Astrocyte of the cerebellum (primary cell): ENCODE measurements at regions not wholly inside any gene's neighbourhood (a gene's known extent, or its start where the extent isn't known, plus 50 kb on each side); places are given as distances from the start of the nearest gene placed in this dataset.

Experiments used
- DNase-seq: peaks from one replicate; pipeline ENCODE4 v3.0.0-alpha.2; 2011; ENCODE audit warnings: low read depth
- H3K4me3 ChIP-seq: 2 replicates; pipeline ENCODE4 v1.5.1; 2011; ENCODE audit warnings: mild to moderate bottlenecking, low read depth, low read length, moderate library complexity
- CTCF ChIP-seq: IDR thresholded peaks from 2 replicates; pipeline ENCODE4 v1.5.1; 2012; ENCODE audit warnings: low read length, low read depth, moderate library complexity, mild to moderate bottlenecking; ENCODE audit errors: missing control alignments
- in situ Hi-C: cut with HindIII; loops from 2 replicates; pipeline ENCODE4 v1.10.0; 2017; ENCODE audit warnings: low sequenced_read_pairs

GRCh38 chr11:134468081-134468668 lies 56.1 kb upstream of the B3GAT1 start:
- DNase-seq = no peak
- in situ Hi-C loops = no loop called here
- TF ChIP-seq CTCF = no peak
- no peak overlapping the region for H3K4me3 ChIP-seq

DNA sequence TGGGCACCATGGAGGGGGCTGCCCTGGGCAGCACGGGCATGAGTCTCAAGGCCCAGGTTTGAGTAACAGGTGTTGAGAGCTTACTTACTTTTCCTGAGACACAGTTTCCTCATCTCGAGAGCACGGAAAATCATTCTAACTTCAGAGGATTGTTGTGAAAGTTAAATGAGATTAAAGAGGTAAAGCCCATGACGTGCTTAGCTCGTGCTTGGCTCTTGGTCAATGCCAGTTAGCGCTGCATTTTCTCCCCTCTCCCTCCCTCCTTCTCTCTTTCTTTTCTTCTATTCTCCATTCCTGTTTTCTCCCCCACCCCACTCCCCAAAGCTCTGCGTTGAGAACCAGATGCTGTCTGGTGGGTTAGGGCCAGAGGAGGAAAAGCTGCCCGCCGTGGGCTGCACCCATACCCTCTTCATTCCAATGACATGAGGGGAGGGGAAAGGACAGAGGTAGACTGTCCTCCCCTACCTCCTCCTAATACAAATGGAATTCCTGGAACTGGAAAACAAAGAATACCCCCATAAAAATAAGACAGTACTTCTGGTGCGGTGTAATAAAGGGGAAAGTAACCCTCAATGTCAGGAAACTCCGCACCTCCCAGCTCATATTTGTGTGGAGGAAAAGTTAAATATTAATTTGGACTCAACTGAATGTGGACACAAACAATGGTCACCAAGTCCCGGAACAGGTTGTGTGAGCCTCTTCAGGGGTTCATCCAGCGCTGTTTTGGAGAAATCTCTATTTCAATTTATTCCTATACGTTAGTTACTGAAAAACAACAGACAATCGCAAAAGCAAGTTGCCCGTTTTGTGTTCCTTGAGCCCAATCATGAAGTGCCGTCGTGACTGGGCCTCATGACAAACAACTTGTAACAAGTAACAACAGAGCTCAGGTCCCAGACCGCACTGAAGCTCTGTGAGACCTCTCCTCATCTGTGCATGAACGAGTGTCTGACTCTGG lies 54.8 kb upstream of the B3GAT1 start:
- H3K4me3 ChIP-seq = no peak overlapping the region
- no peak for DNase-seq
- no peak for TF ChIP-seq CTCF
- in situ Hi-C loops = no loop called here

- TF ChIP-seq CTCF = no peak
- H3K4me3 ChIP-seq = no peak overlapping the region
- in situ Hi-C loops = no loop called here
- DNase-seq = no peak
Observed at GRCh38 chr11:134466156-134466555, 54.1 kb upstream of the B3GAT1 start.

DNA sequence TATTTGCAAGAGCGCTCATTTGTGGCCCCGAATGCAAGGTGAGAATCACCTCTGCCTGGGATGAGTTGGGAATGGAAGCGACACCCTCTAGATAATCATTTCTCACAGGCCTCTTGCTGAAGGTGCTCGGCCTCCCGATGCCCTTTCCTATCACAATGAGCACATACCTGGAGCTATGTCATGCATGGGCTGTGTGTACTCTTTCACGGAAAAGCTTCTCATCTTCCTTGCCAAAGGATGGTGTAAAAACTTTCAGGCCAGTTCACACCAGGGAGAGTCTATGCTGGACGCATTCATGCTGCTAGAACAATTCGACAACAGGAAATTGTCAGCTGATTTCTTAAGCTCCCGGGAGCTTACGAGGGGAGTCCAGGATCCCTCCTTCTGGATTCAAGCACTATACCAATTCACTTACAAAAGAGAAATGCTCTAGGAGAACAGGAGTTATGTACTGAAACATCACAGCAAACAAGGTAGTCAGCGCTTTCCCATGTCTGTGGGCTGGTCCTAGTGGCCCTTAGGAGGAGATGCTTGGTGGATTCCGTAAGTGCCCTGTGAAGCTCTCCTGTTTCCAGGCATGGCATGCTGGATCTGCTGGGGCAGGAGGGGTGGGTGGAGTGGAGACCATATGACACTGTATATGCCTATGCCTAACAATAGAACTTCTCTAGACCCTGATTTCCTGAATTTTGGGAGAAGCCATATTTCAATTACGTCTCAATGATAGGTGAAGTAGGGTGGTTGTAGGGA lies 53.1 kb upstream of the B3GAT1 start:
- in situ Hi-C loops = no loop called here

DNA sequence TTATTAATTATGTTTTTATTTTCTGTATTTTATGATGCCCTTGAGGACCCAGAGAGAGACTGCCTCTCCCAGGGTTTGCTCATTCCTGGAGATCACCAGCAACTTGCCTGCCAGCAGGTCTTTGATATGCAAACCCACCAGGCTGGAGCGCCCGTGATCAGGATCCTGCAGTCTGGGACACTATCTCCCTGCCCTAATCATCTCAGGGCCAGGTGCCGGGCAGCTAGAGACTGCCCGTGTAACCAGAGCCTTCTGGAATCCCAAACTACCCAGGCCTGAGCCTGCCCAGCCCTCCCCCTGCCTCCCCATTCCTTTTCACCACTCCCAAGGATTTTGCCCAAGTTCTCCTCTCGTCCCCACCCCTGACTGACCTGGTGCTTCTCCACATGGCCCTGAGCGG lies 52.2 kb upstream of the B3GAT1 start:
- in situ Hi-C loops = no loop called here
- no peak overlapping the region for H3K4me3 ChIP-seq
- no peak for TF ChIP-seq CTCF
- DNase-seq = no peak

More for the DNA sequence above, 53.1 kb upstream of the B3GAT1 start:
- no peak for TF ChIP-seq CTCF
- no peak for DNase-seq
- no peak overlapping the region for H3K4me3 ChIP-seq

- no peak for TF ChIP-seq CTCF
Observed at GRCh38 chr11:134463716-134464115, 51.7 kb upstream of the B3GAT1 start.

More at GRCh38 chr11:134463716-134464115, 51.7 kb upstream of the B3GAT1 start:
- in situ Hi-C loops = no loop called here
- no peak overlapping the region for H3K4me3 ChIP-seq
- no peak for DNase-seq
